ENCODE measurements at regions not wholly inside any gene's neighbourhood (a gene's known extent, or its start where the extent isn't known, plus 50 kb on each side); places are given as distances from the start of the nearest gene placed in this dataset.
"Not testable (repeated sequence)": the region's sequence is repeated elsewhere in the genome, so short reads cannot be mapped to it uniquely, and the experiment has no call there.

DNA sequence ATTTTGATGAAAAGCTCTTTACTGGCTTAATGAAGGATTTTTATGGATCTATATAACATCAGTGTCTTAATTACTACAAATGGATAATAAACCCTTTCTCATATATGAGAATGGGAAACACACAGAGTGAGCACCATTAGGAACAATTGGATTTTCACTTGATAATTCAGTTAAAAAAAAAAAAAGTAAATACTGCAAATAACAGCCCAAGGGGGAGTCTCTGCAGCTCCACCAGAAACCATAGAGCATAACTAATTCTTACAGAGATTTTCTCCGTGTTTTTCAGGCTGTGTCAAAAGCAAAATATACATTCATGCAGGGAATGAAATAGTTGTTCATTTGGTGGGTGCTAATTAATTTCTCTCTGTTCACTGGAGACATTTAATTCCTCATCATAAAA lies 125.3 kb downstream of the EBLN2 start:
- intact Hi-C loops (cut with DNase I; ENCODE audit: low total_unique reads): no loop called here
- no peak overlapping the region for H3K4me3 ChIP-seq
- no peak for DNase-seq
- H3K27ac ChIP-seq: no peak overlapping the region
- no peaks in the 10 kb centered on the region for H3K9me3 ChIP-seq
- H3K4me1 ChIP-seq: no peaks in the 10 kb centered on the region
- no peaks in the 10 kb centered on the region for H3K27me3 ChIP-seq
- TF ChIP-seq POLR2A (IDR thresholded peaks at IDR 0.05) (no peak), CTCF (IDR thresholded peaks at IDR 0.05) (no peak)
- H3K36me3 ChIP-seq: no peaks in the 10 kb centered on the region

- Histone ChIP-seq H3K4me3 (no peak overlapping the region), H3K36me3 (no peaks in the 10 kb centered on the region), H3K27me3 (no peaks in the 10 kb centered on the region), H3K27ac (no peak overlapping the region), H3K4me1 (no peaks in the 10 kb centered on the region), H3K9me3 (no peaks in the 10 kb centered on the region)
- no peak for DNase-seq
- intact Hi-C loops (cut with DNase I; ENCODE audit: low total_unique reads): no loop called here
- TF ChIP-seq POLR2A (IDR thresholded peaks at IDR 0.05): no peak
- TF ChIP-seq CTCF (IDR thresholded peaks at IDR 0.05): no peak
Observed at GRCh38 chr3:73187328-73187727, 125.9 kb downstream of the EBLN2 start.

DNA sequence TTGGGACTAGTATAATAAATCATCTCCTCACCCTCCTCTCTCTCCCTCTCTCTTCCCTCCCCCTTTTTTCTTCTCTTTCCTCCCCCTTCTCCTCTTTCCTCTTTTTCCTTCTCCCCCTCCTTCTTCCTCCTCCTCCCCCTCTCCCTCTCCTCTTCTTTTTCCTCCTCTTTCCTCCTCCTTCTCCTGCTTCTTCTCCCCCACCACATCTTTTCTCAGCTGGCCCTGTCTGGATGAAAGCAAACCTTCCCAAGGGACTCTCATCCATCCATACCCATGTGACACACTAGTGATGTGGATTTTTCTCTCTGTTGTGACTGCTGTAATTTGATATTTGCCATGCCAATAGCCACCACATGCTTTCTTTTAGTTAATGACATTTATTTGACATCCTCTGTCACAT lies 127.2 kb downstream of the EBLN2 start:
- H3K9me3 ChIP-seq: no peaks in the 10 kb centered on the region

DNA sequence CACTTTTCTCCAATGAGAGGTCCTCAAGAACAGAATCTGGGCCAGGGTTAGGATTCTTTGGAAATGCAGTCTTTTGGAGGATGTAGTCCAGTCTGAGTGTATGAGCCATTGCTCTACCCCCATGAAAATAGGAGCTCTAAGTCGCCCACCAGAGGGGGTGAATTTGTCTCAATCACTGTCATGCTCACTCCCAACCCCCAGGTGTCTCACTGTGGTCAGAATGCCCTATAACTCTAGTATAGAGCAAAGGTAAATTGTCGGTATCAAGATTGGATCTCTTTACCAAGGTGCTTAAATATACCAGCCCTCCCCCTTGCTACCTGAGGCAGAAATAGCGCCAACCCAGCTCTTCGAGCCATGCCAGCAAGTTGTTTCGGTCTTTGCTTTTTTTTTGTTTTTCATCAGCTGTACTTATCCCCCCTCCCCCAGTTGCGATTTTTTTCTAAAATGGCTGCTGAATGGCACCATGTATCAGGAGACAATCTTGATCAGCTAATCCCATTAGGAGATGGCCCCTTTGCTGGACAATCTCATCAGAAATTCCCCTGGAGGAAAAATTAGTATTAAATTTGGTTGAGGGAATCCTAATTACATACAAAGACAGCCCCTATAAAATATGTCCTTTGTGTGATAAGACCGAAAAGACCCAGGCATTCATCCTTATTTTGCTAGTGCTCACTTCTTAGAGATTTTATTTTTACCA lies 130.7 kb downstream of the EBLN2 start:
- Histone ChIP-seq H3K27me3 (no peaks in the 10 kb centered on the region), H3K9me3 (no peaks in the 10 kb centered on the region), H3K4me1 (no peaks in the 10 kb centered on the region), H3K36me3 (no peaks in the 10 kb centered on the region), H3K4me3 (no peak overlapping the region), H3K27ac (no peak overlapping the region)
- no peak for TF ChIP-seq CTCF (IDR thresholded peaks at IDR 0.05)
- TF ChIP-seq POLR2A (IDR thresholded peaks at IDR 0.05): no peak
- intact Hi-C loops (cut with DNase I; ENCODE audit: low total_unique reads): no loop called here
- peak in 1 of 2 donors; percentile 16 for DNase-seq

More for the DNA sequence above, 127.2 kb downstream of the EBLN2 start:
- H3K27me3 ChIP-seq: no peaks in the 10 kb centered on the region
- DNase-seq: no peak
- H3K36me3 ChIP-seq: no peaks in the 10 kb centered on the region
- no peak overlapping the region for H3K27ac ChIP-seq
- no peaks in the 10 kb centered on the region for H3K4me1 ChIP-seq
- H3K4me3 ChIP-seq: no peak overlapping the region
- intact Hi-C loops (cut with DNase I; ENCODE audit: low total_unique reads): no loop called here
- TF ChIP-seq CTCF (IDR thresholded peaks at IDR 0.05) (no peak), POLR2A (IDR thresholded peaks at IDR 0.05) (no peak)

- H3K4me3 ChIP-seq; H3K9me3 ChIP-seq; H3K27ac ChIP-seq; H3K36me3 ChIP-seq; H3K27me3 ChIP-seq; DNase-seq; H3K4me1 ChIP-seq; intact Hi-C loops (cut with DNase I; ENCODE audit: low total_unique reads): not testable (repeated sequence)
Observed at GRCh38 chr3:73193943-73194342, 132.5 kb downstream of the EBLN2 start.

DNA sequence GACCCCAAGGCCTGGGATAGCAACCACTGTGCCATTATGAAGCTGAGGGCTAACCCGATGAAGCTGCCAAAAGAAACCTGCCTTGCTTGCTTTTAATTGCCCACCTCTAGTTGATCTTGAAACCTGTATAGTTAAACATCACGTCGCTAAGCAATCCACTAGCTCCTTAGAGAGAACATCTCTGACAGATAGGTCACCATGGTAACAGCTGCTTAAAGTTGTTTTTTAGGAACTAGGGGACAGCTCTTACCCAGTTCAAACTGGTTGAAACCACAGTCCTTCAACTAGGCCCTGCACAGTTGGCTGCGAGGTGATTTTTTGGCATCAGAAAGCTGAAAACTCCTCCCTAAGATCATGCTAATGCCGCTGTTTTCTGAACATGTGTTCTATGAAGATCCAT lies 135.7 kb downstream of the EBLN2 start:
- no peaks in the 10 kb centered on the region for H3K4me1 ChIP-seq
- H3K27me3 ChIP-seq: no peaks in the 10 kb centered on the region
- no peak overlapping the region for H3K4me3 ChIP-seq
- no peak overlapping the region for H3K27ac ChIP-seq
- no peaks in the 10 kb centered on the region for H3K36me3 ChIP-seq
- no peak for DNase-seq
- no peaks in the 10 kb centered on the region for H3K9me3 ChIP-seq
- no peak for TF ChIP-seq POLR2A (IDR thresholded peaks at IDR 0.05)
- no peak for TF ChIP-seq CTCF (IDR thresholded peaks at IDR 0.05)
- intact Hi-C loops (cut with DNase I; ENCODE audit: low total_unique reads): no loop called here

Data from uterus (tissue), 3 donors.